NT2/D1 (cell line): ENCODE measurements at regions not wholly inside any gene's neighbourhood (a gene's known extent, or its start where the extent isn't known, plus 50 kb on each side); places are given as distances from the start of the nearest gene placed in this dataset.

Experiments used
- DNase-seq: peaks from one replicate; pipeline ENCODE4 v3.0.0-alpha.2; 2011; ENCODE audit warnings: low read depth, low spot score
- H3K27me3 ChIP-seq: 2 replicates; pipeline ENCODE4 v1.6.0; 2011; ENCODE audit warnings: mild to moderate bottlenecking; ENCODE audit not compliant: insufficient read length, insufficient read depth
- H3K36me3 ChIP-seq: 2 replicates; pipeline ENCODE4 v1.6.1; 2011; ENCODE audit warnings: mild to moderate bottlenecking, low read length, mixed read lengths; ENCODE audit not compliant: insufficient read depth, insufficient read length
- H3K4me1 ChIP-seq: 2 replicates; pipeline ENCODE4 v1.5.1; 2011; ENCODE audit not compliant: insufficient read depth, insufficient read length
- H3K4me3 ChIP-seq: 2 replicates; pipeline ENCODE4 v1.5.1; 2011; ENCODE audit warnings: low read depth; ENCODE audit not compliant: insufficient read length
- H3K9ac ChIP-seq: 2 replicates; pipeline ENCODE4 v1.6.0; 2011; ENCODE audit warnings: low read depth; ENCODE audit not compliant: insufficient read length
- H3K9me3 ChIP-seq: 2 replicates; pipeline ENCODE4 v1.5.1; 2011; ENCODE audit warnings: mild to moderate bottlenecking, low read length; ENCODE audit not compliant: insufficient read depth
- SUZ12 ChIP-seq: IDR thresholded peaks from 2 replicates; pipeline ENCODE4 v1.6.1; 2011; ENCODE audit not compliant: insufficient read length, insufficient read depth; ENCODE audit errors: extremely low read depth
- YY1 ChIP-seq: IDR thresholded peaks from 2 replicates; pipeline ENCODE4 v1.6.1; 2011; ENCODE audit not compliant: insufficient read length, insufficient read depth
- ZNF274 ChIP-seq: IDR thresholded peaks from 2 replicates; pipeline ENCODE4 v1.6.1; 2011; ENCODE audit warnings: mild to moderate bottlenecking, low read depth, low read length

DNA sequence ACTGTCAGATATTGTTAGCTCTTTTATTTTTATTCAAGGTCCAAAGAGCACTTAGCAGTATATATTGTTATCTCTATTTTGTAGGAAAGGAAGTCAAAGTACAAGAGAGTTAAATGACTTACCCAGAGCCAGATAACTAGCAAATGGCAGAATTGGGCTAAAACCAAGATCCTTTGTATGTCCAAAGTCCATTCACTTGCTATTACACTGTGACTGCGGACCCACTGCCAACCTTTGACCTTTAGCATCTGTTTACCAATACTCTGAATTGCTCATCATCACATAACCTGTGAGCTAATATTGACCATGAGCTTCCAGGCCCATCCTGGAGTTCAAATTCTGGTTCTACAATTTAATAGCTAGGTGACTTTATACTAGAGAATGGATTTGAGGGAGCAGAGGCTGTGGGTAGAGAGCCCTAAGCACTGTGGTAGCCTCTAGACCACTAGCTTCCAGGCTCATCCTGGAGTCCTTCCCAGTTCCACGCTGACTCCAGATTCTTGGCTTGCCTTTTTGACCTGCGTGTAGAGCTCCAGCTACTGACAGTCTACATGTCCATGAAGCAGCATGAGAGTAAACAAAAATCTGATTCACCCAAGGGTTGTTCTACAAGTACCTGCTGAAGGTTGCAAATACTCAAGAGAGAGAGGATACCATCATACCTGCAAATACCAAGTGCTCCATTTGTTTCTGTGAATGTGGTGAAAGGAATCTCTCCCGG is 424.0 kb downstream of the SH3GL2 start:
- DNase-seq = no peak
- Histone ChIP-seq H3K4me3 (no peak overlapping the region), H3K36me3 (no peaks in the 10 kb centered on the region), H3K4me1 (no peaks in the 10 kb centered on the region), H3K9me3 (no peaks in the 10 kb centered on the region), H3K27me3 (no peaks in the 10 kb centered on the region), H3K9ac (no peak overlapping the region)
- TF ChIP-seq ZNF274 = no peak
- no peak for TF ChIP-seq SUZ12
- no peak for TF ChIP-seq YY1

DNA sequence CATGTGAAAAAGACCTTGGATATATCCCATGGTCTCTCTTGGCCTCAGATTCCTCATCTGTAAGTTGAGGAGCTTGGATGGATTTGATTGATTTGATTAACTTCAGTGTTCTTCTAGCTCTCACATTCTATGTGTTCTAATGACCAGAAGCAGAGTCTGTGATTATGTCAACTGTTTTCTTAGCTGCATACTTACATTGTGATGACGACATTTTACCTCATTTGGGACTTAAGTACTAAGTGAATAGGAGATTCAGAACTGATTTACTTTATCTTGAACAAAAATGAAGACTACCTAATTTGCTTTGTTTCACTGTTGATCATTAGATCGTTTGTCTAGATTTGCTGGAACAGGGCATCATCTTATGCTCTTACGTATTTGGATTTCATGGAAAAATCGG is 427.7 kb downstream of the SH3GL2 start:
- no peak for TF ChIP-seq ZNF274
- TF ChIP-seq YY1 = no peak
- TF ChIP-seq SUZ12 = no peak
- H3K36me3 ChIP-seq = no peaks in the 10 kb centered on the region

DNA sequence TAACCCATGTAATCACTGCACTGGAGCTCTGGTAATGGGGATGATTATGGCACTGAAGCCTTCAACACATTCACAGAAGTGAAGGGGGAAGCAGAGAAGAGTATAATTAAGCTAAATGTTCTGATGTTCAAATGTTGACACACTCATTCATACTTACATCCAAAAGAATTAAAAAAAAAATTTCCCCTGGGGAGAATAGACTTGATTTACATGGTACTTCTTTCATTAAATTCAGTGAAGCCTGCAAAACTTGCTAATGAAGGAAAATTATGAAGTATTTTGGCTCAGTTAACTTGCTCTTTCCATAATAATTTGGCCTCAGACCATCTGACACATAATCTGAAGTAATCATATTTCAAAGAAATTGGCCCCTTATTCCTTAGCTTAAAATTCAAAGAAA is 428.8 kb downstream of the SH3GL2 start:
- no peak for DNase-seq
- TF ChIP-seq YY1 = no peak
- TF ChIP-seq SUZ12 = no peak
- no peak for TF ChIP-seq ZNF274
- H3K27me3 ChIP-seq = no peaks in the 10 kb centered on the region

More for the DNA sequence above, 427.7 kb downstream of the SH3GL2 start:
- H3K4me3 ChIP-seq = no peak overlapping the region
- no peak for DNase-seq
- H3K4me1 ChIP-seq = no peaks in the 10 kb centered on the region
- H3K27me3 ChIP-seq = no peaks in the 10 kb centered on the region
- no peaks in the 10 kb centered on the region for H3K9me3 ChIP-seq
- no peak overlapping the region for H3K9ac ChIP-seq

DNA sequence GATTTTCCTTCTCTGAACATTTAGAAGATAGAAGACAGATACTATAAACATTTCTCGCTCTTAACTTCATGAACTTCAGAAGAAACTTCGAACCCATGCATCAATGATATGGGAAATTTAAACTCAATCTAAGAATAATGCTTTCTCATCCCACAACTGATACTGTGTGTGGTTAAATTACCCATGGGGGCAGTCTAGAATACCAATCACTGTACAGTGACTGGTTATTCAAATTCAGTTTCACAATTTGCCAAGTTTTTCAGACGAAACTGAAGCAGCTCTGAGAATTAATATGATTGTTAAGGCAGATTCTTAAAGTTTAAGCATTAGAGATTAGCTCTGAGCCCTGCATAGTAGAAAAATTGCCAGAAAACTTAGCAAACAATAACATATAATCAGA is 431.0 kb downstream of the SH3GL2 start:
- Histone ChIP-seq H3K9ac (no peak overlapping the region), H3K4me3 (no peak overlapping the region), H3K36me3 (no peaks in the 10 kb centered on the region), H3K27me3 (no peaks in the 10 kb centered on the region), H3K9me3 (no peaks in the 10 kb centered on the region), H3K4me1 (no peaks in the 10 kb centered on the region)
- no peak for DNase-seq
- no peak for TF ChIP-seq ZNF274

More for the DNA sequence above, 428.8 kb downstream of the SH3GL2 start:
- no peak overlapping the region for H3K4me3 ChIP-seq
- H3K9me3 ChIP-seq = no peaks in the 10 kb centered on the region
- no peak overlapping the region for H3K9ac ChIP-seq
- no peaks in the 10 kb centered on the region for H3K36me3 ChIP-seq
- no peaks in the 10 kb centered on the region for H3K4me1 ChIP-seq

DNA sequence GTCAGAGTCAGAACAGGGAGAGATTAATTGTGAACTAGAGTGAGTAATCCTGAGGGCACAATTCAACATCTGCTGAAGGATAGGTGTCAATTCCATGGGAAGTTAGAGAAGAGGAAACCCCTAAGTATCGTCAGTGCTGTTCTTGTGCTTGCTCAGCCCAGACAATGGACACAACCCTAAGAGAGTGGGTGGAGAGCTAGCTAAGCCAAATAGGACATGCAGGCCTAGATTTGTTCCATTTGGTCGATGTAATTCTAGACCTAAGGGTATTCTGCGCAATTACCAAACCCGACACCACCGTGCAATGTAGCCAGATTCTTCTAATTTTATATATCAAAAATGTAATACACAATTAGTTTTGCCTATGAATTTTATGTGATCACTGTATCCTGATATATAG is 431.6 kb downstream of the SH3GL2 start:
- Histone ChIP-seq H3K27me3 (no peaks in the 10 kb centered on the region), H3K36me3 (no peaks in the 10 kb centered on the region), H3K4me1 (no peaks in the 10 kb centered on the region), H3K4me3 (no peak overlapping the region), H3K9me3 (no peaks in the 10 kb centered on the region), H3K9ac (no peak overlapping the region)
- TF ChIP-seq SUZ12 = no peak
- no peak for TF ChIP-seq ZNF274
- no peak for TF ChIP-seq YY1
- DNase-seq = no peak

DNA sequence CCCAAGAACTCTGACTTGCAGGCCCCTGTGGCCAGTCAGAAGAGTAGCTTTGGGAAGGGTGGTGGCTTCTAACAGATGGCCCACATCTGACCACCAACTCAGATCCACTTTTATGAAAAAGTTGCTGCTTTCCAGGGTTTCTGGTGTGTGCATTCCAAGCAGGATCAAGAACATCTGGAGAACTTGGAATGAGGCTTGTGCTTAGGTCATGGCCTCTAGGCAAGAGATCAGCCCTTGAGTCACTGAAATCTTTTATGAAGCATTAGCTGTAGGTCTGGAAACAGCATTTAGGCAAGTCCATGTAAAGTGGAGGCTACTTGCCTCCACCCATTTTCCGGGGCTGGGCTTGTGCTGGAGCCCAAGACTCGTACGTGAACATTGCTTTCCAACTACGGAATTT is 433.3 kb downstream of the SH3GL2 start:
- Histone ChIP-seq H3K9ac (no peak overlapping the region), H3K27me3 (no peaks in the 10 kb centered on the region), H3K4me1 (no peaks in the 10 kb centered on the region), H3K9me3 (no peaks in the 10 kb centered on the region), H3K4me3 (no peak overlapping the region), H3K36me3 (no peaks in the 10 kb centered on the region)
- TF ChIP-seq SUZ12 (no peak), ZNF274 (no peak), YY1 (no peak)
- no peak for DNase-seq

DNA sequence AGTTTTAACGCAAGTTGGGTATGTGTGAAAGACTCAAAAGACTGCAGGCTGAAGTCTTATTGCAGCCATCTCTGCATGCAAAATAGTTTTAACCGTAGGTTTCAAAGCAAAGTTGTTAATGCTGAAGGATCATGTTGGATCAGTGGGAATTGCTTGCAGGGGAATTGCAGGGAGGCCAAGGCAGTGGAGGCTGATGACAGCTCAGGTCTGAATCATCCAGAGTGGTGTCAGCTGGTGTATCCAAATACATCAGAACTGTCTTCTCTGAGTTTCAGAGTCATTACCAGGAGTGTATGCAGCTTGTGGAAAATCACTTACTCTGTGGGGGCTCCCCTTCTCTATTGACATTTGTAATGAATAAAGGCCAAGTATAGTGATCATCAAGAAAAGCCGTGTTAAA is 435.7 kb downstream of the SH3GL2 start:
- H3K27me3 ChIP-seq = no peaks in the 10 kb centered on the region
- no peak for DNase-seq
- no peaks in the 10 kb centered on the region for H3K36me3 ChIP-seq

More for the DNA sequence above, 435.7 kb downstream of the SH3GL2 start:
- TF ChIP-seq ZNF274 = no peak
- Histone ChIP-seq H3K4me1 (no peaks in the 10 kb centered on the region), H3K9me3 (peaks cover 12% of the 10 kb centered on the region; the same call in 1 of the 2 replicates), H3K9ac (no peak overlapping the region), H3K4me3 (no peak overlapping the region)
